A549 (cell line): ENCODE measurements at regions not wholly inside any gene's neighbourhood (a gene's known extent, or its start where the extent isn't known, plus 50 kb on each side); places are given as distances from the start of the nearest gene placed in this dataset.

ENCODE experiments used
- BHLHE40 ChIP-seq: IDR thresholded peaks from 2 replicates; pipeline ENCODE4 v1.6.1; 2012; ENCODE audit warnings: low read depth, low read length, inconsistent platforms
- EP300 ChIP-seq, 2 experiments: fragments of >200 bp; sonication (Bioruptor Twin); formaldehyde crosslinking; IDR thresholded peaks; 2 replicates in 1 of 2; 3 replicates in 1 of 2; pipeline ENCODE4 v1.6.1; 2016 to 2017
- HOXB13 ChIP-seq: fragments of 250-450 bp; sonication (Bioruptor Pico); IDR thresholded peaks from 2 replicates; pipeline ENCODE4 v1.5.0; 2020; ENCODE audit warnings: low read depth, mild to moderate bottlenecking, moderate library complexity
- JUNB ChIP-seq: fragments of >200 bp; sonication (Bioruptor Twin); formaldehyde crosslinking; IDR thresholded peaks from 2 replicates; pipeline ENCODE4 v1.6.1; 2016
- NFE2L2 ChIP-seq: fragments of 150-350 bp; conservative IDR thresholded peaks from 2 replicates; pipeline ENCODE4 v1.6.1; 2014; ENCODE audit warnings: low read length
- POLR2A ChIP-seq: IDR thresholded peaks from 2 replicates; pipeline ENCODE4 v1.6.1; 2012; ENCODE audit warnings: mild to moderate bottlenecking, low read length
- RFX5 ChIP-seq: fragments of 450-650 bp; IDR thresholded peaks from 2 replicates; pipeline ENCODE4 v1.7.1; 2014; ENCODE audit warnings: antibody characterized with exemption, mild to moderate bottlenecking, moderate library complexity
- RNF2 ChIP-seq: fragments of 200-600 bp; sonication (generic); IDR thresholded peaks from 2 replicates; pipeline ENCODE4 v1.6.1; 2016; ENCODE audit warnings: low read depth, mild to moderate bottlenecking, antibody characterized with exemption, moderate library complexity, borderline replicate concordance
- ZNF302 ChIP-seq: fragments of 250-450 bp; sonication (Bioruptor Pico); IDR thresholded peaks from 2 replicates; pipeline ENCODE4 v1.9.0; 2021; ENCODE audit warnings: inconsistent platforms, mild to moderate bottlenecking, moderate library complexity
- ZSCAN20 ChIP-seq: fragments of 250-450 bp; sonication (Bioruptor Pico); IDR thresholded peaks from 2 replicates; pipeline ENCODE4 v1.8.0; 2022; ENCODE audit warnings: mild to moderate bottlenecking, moderate library complexity
- TF ChIP-seq, protein P1 (sequence below): fragments of >200 bp; sonication (Bioruptor Twin); formaldehyde crosslinking; IDR thresholded peaks from 3 replicates; pipeline ENCODE4 v1.5.1; 2016

DNA sequence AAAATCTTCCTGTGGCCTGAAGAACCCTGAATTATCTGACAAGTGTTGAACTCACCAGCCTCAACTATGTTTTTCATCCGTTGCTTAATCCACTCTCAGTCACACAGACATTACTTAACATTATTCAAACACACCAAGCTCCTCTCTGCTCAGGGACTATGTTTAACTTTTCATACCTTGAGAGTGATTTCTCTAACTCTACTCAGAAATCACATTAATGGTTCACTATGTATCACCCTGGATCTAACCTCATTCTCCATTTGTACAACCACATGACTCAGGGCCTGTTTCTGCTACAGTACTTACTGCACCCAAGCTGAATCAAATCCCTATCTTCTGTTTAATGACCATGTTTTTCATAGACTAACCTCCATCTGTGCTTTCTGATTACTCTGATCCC, 553.7 kb upstream of the PRR20A start:
- TF ChIP-seq EP300 (IDR thresholded peaks at IDR 0.05) (no peak), NFE2L2 (no peak), BHLHE40 (no peak), ZSCAN20 (CRISPR knock-in tag) (no peak), RFX5 (no peak), POLR2A (no peak), HOXB13 (no peak), ZNF302 (CRISPR knock-in tag) (no peak), RNF2 (no peak), JUNB (no peak)
- TF ChIP-seq, protein P1, sequence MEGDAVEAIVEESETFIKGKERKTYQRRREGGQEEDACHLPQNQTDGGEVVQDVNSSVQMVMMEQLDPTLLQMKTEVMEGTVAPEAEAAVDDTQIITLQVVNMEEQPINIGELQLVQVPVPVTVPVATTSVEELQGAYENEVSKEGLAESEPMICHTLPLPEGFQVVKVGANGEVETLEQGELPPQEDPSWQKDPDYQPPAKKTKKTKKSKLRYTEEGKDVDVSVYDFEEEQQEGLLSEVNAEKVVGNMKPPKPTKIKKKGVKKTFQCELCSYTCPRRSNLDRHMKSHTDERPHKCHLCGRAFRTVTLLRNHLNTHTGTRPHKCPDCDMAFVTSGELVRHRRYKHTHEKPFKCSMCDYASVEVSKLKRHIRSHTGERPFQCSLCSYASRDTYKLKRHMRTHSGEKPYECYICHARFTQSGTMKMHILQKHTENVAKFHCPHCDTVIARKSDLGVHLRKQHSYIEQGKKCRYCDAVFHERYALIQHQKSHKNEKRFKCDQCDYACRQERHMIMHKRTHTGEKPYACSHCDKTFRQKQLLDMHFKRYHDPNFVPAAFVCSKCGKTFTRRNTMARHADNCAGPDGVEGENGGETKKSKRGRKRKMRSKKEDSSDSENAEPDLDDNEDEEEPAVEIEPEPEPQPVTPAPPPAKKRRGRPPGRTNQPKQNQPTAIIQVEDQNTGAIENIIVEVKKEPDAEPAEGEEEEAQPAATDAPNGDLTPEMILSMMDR: no peak
